A549 (cell line): ENCODE measurements at regions not wholly inside any gene's neighbourhood (a gene's known extent, or its start where the extent isn't known, plus 50 kb on each side); places are given as distances from the start of the nearest gene placed in this dataset.

Source experiments
- ATAC-seq, 2 experiments: fragments of 200-7000 bp in 1 of 2; fragments of >200 bp in 1 of 2; cut with Nextera tagmentation in 1 of 2; cut with Tn5 transposase in 1 of 2; 3 replicates each; pipeline versions ENCODE4 v1.8.0 to v1.9.1; 2018 to 2020; ENCODE audit warnings: mild to moderate bottlenecking in 1 of 2, moderate library complexity in 1 of 2
- CTCF ChIA-PET: fragments of 300-600 bp; sonication (Branson Sonifier 250); formaldehyde crosslinking; extraction: SDS; loops from one replicate; lab custom pipeline; 2021; ENCODE audit warnings: antibody characterized with exemption, inconsistent platforms; lab: Yijun Ruan, JAX
- POLR2A ChIA-PET: fragments of 350-600 bp; formaldehyde crosslinking; extraction: SDS; loops from one replicate; lab custom pipeline; 2021; ENCODE audit warnings: antibody characterized with exemption, inconsistent platforms; lab: Yijun Ruan, JAX
- DNase-seq, 2 experiments: peaks; one replicate each; pipeline versions ENCODE4 v3.0.0 to v3.0.0-alpha.2; 2011 to 2016; ENCODE audit warnings: low read depth in 1 of 2, low spot score in 1 of 2
- FAIRE-seq: peaks from 2 replicates; lab custom pipeline; 2011; peaks lifted over from hg19 to GRCh38; lab: Jason Lieb, UNC
- H3K27ac ChIP-seq, 2 experiments: fragments of >200 bp; sonication (Bioruptor Twin); formaldehyde crosslinking; 3 replicates each; pipeline ENCODE4 v1.5.1; 2016 to 2017
- H3K4me1 ChIP-seq: fragments of >200 bp; sonication (Bioruptor Twin); formaldehyde crosslinking; 3 replicates; pipeline ENCODE4 v1.6.1; 2016
- H3K4me2 ChIP-seq: fragments of >200 bp; sonication (Bioruptor Twin); formaldehyde crosslinking; 3 replicates; pipeline ENCODE4 v1.6.1; 2016
- H3K4me3 ChIP-seq: fragments of >200 bp; sonication (Bioruptor Twin); formaldehyde crosslinking; 3 replicates; pipeline ENCODE4 v1.5.1; 2016
- H3K9me3 ChIP-seq: fragments of >200 bp; sonication (Bioruptor Twin); formaldehyde crosslinking; 3 replicates; pipeline ENCODE4 v1.6.1; 2016
- ATOH8 ChIP-seq: fragments of 250-450 bp; sonication (Bioruptor Pico); IDR thresholded peaks from 2 replicates; pipeline ENCODE4 v1.5.0; 2020; ENCODE audit warnings: low read depth, mild to moderate bottlenecking, moderate library complexity
- BHLHE40 ChIP-seq: IDR thresholded peaks from 2 replicates; pipeline ENCODE4 v1.6.1; 2012; ENCODE audit warnings: low read depth, low read length, inconsistent platforms
- CHD4 ChIP-seq: fragments of 200-600 bp; sonication (generic); IDR thresholded peaks from 2 replicates; pipeline ENCODE4 v1.6.1; 2016; ENCODE audit warnings: antibody characterized with exemption, mild to moderate bottlenecking, borderline replicate concordance
- EHF ChIP-seq: fragments of 250-450 bp; sonication (Bioruptor Pico); IDR thresholded peaks from 2 replicates; pipeline ENCODE4 v1.5.0; 2020; ENCODE audit warnings: mild to moderate bottlenecking
- EP300 ChIP-seq, 2 experiments: fragments of >200 bp; sonication (Bioruptor Twin); formaldehyde crosslinking; IDR thresholded peaks; 2 replicates in 1 of 2; 3 replicates in 1 of 2; pipeline ENCODE4 v1.6.1; 2016 to 2017
- FOSB ChIP-seq: fragments of 250-450 bp; sonication (Bioruptor Pico); IDR thresholded peaks from 2 replicates; pipeline ENCODE4 v1.5.0; 2020; ENCODE audit warnings: mild to moderate bottlenecking, moderate library complexity
- FOXS1 ChIP-seq: fragments of 250-450 bp; sonication (Bioruptor Pico); IDR thresholded peaks from 2 replicates; pipeline ENCODE4 v1.5.0; 2020; ENCODE audit warnings: mild to moderate bottlenecking, moderate library complexity
- HDAC2 ChIP-seq: fragments of 200-600 bp; sonication (generic); IDR thresholded peaks from 2 replicates; pipeline ENCODE4 v1.6.1; 2016
- HOXB13 ChIP-seq: fragments of 250-450 bp; sonication (Bioruptor Pico); IDR thresholded peaks from 2 replicates; pipeline ENCODE4 v1.5.0; 2020; ENCODE audit warnings: low read depth, mild to moderate bottlenecking, moderate library complexity
- MYC ChIP-seq: IDR thresholded peaks from 2 replicates; pipeline ENCODE4 v1.6.1; 2012; ENCODE audit warnings: mild to moderate bottlenecking, inconsistent platforms, low read length, improper control_type of control experiment, borderline replicate concordance
- NFE2L2 ChIP-seq: fragments of 150-350 bp; conservative IDR thresholded peaks from 2 replicates; pipeline ENCODE4 v1.6.1; 2014; ENCODE audit warnings: low read length
- NPAS2 ChIP-seq: fragments of 250-450 bp; sonication (Bioruptor Pico); IDR thresholded peaks from 2 replicates; pipeline ENCODE4 v1.8.0; 2022; ENCODE audit warnings: mild to moderate bottlenecking, moderate library complexity, borderline replicate concordance
- POLR2AphosphoS2 ChIP-seq: conservative IDR thresholded peaks from 2 replicates; pipeline ENCODE4 v1.6.1; 2012; ENCODE audit warnings: low read length, improper control_type of control experiment, inconsistent platforms
- RARB ChIP-seq: fragments of 250-450 bp; sonication (Bioruptor Pico); IDR thresholded peaks from 2 replicates; pipeline ENCODE4 v1.8.0; 2021; ENCODE audit warnings: mild to moderate bottlenecking, moderate library complexity
- REST ChIP-seq: fragments of 200-600 bp; sonication (generic); IDR thresholded peaks from 2 replicates; pipeline ENCODE4 v1.6.1; 2016; ENCODE audit warnings: antibody characterized with exemption, mild to moderate bottlenecking, moderate library complexity
- SMC3 ChIP-seq: fragments of >200 bp; sonication (Bioruptor Twin); formaldehyde crosslinking; IDR thresholded peaks from 3 replicates; pipeline ENCODE4 v1.6.1; 2018; ENCODE audit warnings: inconsistent platforms
- SREBF2 ChIP-seq: fragments of 450-650 bp; IDR thresholded peaks from 2 replicates; pipeline ENCODE4 v1.6.1; 2014; ENCODE audit warnings: mild to moderate bottlenecking, moderate library complexity
- ZFP36 ChIP-seq: fragments of 450-650 bp; IDR thresholded peaks from 2 replicates; pipeline ENCODE4 v1.6.1; 2014; ENCODE audit warnings: borderline replicate concordance; ENCODE audit not compliant: partially characterized antibody
- ZSCAN20 ChIP-seq: fragments of 250-450 bp; sonication (Bioruptor Pico); IDR thresholded peaks from 2 replicates; pipeline ENCODE4 v1.8.0; 2022; ENCODE audit warnings: mild to moderate bottlenecking, moderate library complexity
- WGBS: methylation state at CpG from one replicate; pipeline ENCODE4 v1.1.6; 2017; ENCODE audit errors: missing lambda C conversion rate; 5-methylcytosine and 5-hydroxymethylcytosine counted together
- TF ChIP-seq, protein P1 (sequence below): IDR thresholded peaks from 2 replicates; pipeline ENCODE4 v1.6.1; 2012
- TF ChIP-seq, protein P2 (sequence below): fragments of >200 bp; sonication (Bioruptor Twin); formaldehyde crosslinking; IDR thresholded peaks from 3 replicates; pipeline ENCODE4 v1.5.1; 2016
- TF ChIP-seq, protein P3 (sequence below): fragments of >200 bp; sonication (Bioruptor Twin); formaldehyde crosslinking; IDR thresholded peaks from 3 replicates; pipeline ENCODE4 v1.6.1; 2016
- TF ChIP-seq, protein P4 (sequence below): fragments of 150-350 bp; IDR thresholded peaks from 2 replicates; pipeline ENCODE4 v1.6.1; 2014; ENCODE audit warnings: low read depth, mild to moderate bottlenecking, low read length

- no peak for FAIRE-seq
- POLR2A ChIA-PET, result no interaction called here
- Histone ChIP-seq H3K4me2 (no peak overlapping the region), H3K9me3 (no peaks in the 10 kb centered on the region), H3K27ac (no peak overlapping the region), H3K4me1 (no peaks in the 10 kb centered on the region), H3K4me3 (no peak overlapping the region)
- WGBS, result 43% methylated on average over 7 of the region's 7 CpGs
- ATAC-seq, result no peak
- TF ChIP-seq CHD4 (no peak), HDAC2 (no peak), RARB (no peak), SMC3 (no peak), FOXS1 (CRISPR knock-in tag) (no peak), HOXB13 (CRISPR knock-in tag) (no peak)
- TF ChIP-seq, protein P1, sequence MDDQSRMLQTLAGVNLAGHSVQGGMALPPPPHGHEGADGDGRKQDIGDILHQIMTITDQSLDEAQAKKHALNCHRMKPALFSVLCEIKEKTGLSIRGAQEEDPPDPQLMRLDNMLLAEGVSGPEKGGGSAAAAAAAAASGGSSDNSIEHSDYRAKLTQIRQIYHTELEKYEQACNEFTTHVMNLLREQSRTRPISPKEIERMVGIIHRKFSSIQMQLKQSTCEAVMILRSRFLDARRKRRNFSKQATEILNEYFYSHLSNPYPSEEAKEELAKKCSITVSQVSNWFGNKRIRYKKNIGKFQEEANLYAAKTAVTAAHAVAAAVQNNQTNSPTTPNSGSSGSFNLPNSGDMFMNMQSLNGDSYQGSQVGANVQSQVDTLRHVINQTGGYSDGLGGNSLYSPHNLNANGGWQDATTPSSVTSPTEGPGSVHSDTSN, result no peak
- CTCF ChIA-PET, result no interaction called here
- no peak for DNase-seq
These were observed 378.7 kb upstream of the MAN1A1 start for GRCh38 chr6:119728220-119728750.

GRCh38 chr6:119727504-119728219 is 378.1 kb upstream of the MAN1A1 start:
- Histone ChIP-seq H3K4me1 (no peaks in the 10 kb centered on the region), H3K4me2 (no peak overlapping the region), H3K4me3 (no peak overlapping the region), H3K27ac (no peak overlapping the region), H3K9me3 (no peaks in the 10 kb centered on the region)
- ChIA-PET POLR2A (no interaction called here), CTCF (no interaction called here)
- no peak for FAIRE-seq
- no peak for DNase-seq
- no peak for ATAC-seq
- TF ChIP-seq MYC (no peak), NPAS2 (CRISPR knock-in tag) (no peak), FOSB (CRISPR knock-in tag) (no peak), ATOH8 (CRISPR knock-in tag) (no peak), REST (no peak), ZFP36 (no peak), HOXB13 (CRISPR knock-in tag) (no peak), POLR2AphosphoS2 (no peak), SREBF2 (no peak), NFE2L2 (no peak), EP300 (IDR thresholded peaks at IDR 0.05) (no peak), EHF (CRISPR knock-in tag) (no peak), ZSCAN20 (no peak), BHLHE40 (no peak)
- TF ChIP-seq, protein P2, sequence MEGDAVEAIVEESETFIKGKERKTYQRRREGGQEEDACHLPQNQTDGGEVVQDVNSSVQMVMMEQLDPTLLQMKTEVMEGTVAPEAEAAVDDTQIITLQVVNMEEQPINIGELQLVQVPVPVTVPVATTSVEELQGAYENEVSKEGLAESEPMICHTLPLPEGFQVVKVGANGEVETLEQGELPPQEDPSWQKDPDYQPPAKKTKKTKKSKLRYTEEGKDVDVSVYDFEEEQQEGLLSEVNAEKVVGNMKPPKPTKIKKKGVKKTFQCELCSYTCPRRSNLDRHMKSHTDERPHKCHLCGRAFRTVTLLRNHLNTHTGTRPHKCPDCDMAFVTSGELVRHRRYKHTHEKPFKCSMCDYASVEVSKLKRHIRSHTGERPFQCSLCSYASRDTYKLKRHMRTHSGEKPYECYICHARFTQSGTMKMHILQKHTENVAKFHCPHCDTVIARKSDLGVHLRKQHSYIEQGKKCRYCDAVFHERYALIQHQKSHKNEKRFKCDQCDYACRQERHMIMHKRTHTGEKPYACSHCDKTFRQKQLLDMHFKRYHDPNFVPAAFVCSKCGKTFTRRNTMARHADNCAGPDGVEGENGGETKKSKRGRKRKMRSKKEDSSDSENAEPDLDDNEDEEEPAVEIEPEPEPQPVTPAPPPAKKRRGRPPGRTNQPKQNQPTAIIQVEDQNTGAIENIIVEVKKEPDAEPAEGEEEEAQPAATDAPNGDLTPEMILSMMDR, result no peak
- TF ChIP-seq, protein P1, result no peak
- TF ChIP-seq, protein P3, sequence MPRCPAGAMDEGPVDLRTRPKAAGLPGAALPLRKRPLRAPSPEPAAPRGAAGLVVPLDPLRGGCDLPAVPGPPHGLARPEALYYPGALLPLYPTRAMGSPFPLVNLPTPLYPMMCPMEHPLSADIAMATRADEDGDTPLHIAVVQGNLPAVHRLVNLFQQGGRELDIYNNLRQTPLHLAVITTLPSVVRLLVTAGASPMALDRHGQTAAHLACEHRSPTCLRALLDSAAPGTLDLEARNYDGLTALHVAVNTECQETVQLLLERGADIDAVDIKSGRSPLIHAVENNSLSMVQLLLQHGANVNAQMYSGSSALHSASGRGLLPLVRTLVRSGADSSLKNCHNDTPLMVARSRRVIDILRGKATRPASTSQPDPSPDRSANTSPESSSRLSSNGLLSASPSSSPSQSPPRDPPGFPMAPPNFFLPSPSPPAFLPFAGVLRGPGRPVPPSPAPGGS, result no peak
- TF ChIP-seq, protein P4, sequence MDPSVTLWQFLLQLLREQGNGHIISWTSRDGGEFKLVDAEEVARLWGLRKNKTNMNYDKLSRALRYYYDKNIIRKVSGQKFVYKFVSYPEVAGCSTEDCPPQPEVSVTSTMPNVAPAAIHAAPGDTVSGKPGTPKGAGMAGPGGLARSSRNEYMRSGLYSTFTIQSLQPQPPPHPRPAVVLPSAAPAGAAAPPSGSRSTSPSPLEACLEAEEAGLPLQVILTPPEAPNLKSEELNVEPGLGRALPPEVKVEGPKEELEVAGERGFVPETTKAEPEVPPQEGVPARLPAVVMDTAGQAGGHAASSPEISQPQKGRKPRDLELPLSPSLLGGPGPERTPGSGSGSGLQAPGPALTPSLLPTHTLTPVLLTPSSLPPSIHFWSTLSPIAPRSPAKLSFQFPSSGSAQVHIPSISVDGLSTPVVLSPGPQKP, result no peak
- WGBS, result 34% methylated on average over 3 of the region's 3 CpGs
